ENCODE measurements at regions not wholly inside any gene's neighbourhood (a gene's known extent, or its start where the extent isn't known, plus 50 kb on each side); places are given as distances from the start of the nearest gene placed in this dataset.
"Not testable (repeated sequence)": the region's sequence is repeated elsewhere in the genome, so short reads cannot be mapped to it uniquely, and the experiment has no call there.

GRCh38 chr17:5770441-5771270 lies 186.3 kb upstream of the NLRP1 start:
- intact Hi-C loops (cut with DNase I) = no loop called here
- Histone ChIP-seq H3K4me1 (ENCODE audit: control insufficient read depth, insufficient read depth, low read length) (no peaks in the 10 kb centered on the region), H3K27me3 (ENCODE audit: control insufficient read depth, insufficient read depth) (no peaks in the 10 kb centered on the region), H3K9me3 (ENCODE audit: control insufficient read depth, low read length) (no peaks in the 10 kb centered on the region), H3K4me3 (ENCODE audit: low read length) (no peak overlapping the region), H3K27ac (ENCODE audit: low read length) (no peak overlapping the region)
- WGBS = 81% methylated on average over 16 of the region's 17 CpGs
- DNase-seq (no peak), ATAC-seq (no peak)

- H3K9me3 ChIP-seq (ENCODE audit: control insufficient read depth, low read length); H3K27me3 ChIP-seq (ENCODE audit: control insufficient read depth, insufficient read depth); H3K4me3 ChIP-seq (ENCODE audit: low read length); H3K4me1 ChIP-seq (ENCODE audit: control insufficient read depth, insufficient read depth, low read length); H3K27ac ChIP-seq (ENCODE audit: low read length); ATAC-seq; intact Hi-C loops (cut with DNase I): not testable (repeated sequence)
- peak in 1 of 3 donors; percentile 52 for DNase-seq
- WGBS = 97% methylated on average over 36 of the region's 36 CpGs
These were observed 186.9 kb upstream of the NLRP1 start for GRCh38 chr17:5771271-5771577.

GRCh38 chr17:5772017-5772416 lies 187.7 kb upstream of the NLRP1 start:
- H3K9me3 ChIP-seq (ENCODE audit: control insufficient read depth, low read length); ATAC-seq; H3K4me1 ChIP-seq (ENCODE audit: control insufficient read depth, insufficient read depth, low read length); H3K27me3 ChIP-seq (ENCODE audit: control insufficient read depth, insufficient read depth); H3K27ac ChIP-seq (ENCODE audit: low read length); DNase-seq; intact Hi-C loops (cut with DNase I); H3K4me3 ChIP-seq (ENCODE audit: low read length): not testable (repeated sequence)
- 70% methylated on average over 11 of the region's 11 CpGs for WGBS

GRCh38 chr17:5772720-5773119 lies 188.4 kb upstream of the NLRP1 start:
- Histone ChIP-seq H3K4me3 (ENCODE audit: low read length) (no peak overlapping the region), H3K9me3 (ENCODE audit: control insufficient read depth, low read length) (no peaks in the 10 kb centered on the region), H3K27ac (ENCODE audit: low read length) (no peak overlapping the region), H3K27me3 (ENCODE audit: control insufficient read depth, insufficient read depth) (no peaks in the 10 kb centered on the region), H3K4me1 (ENCODE audit: control insufficient read depth, insufficient read depth, low read length) (no peaks in the 10 kb centered on the region)
- 38% methylated on average over 13 of the region's 13 CpGs for WGBS
- intact Hi-C loops (cut with DNase I) = no loop called here
- ATAC-seq = peak; percentile 50 to 93
- DNase-seq = peak in 2 of 3 donors; percentile 41 to 59

GRCh38 chr17:5773816-5774360 lies 189.6 kb upstream of the NLRP1 start:
- H3K27me3 ChIP-seq (ENCODE audit: control insufficient read depth, insufficient read depth) = no peaks in the 10 kb centered on the region
- no peak for ATAC-seq
- intact Hi-C loops (cut with DNase I) = no loop called here
- no peaks in the 10 kb centered on the region for H3K9me3 ChIP-seq (ENCODE audit: control insufficient read depth, low read length)
- DNase-seq = no peak
- no peak overlapping the region for H3K4me3 ChIP-seq (ENCODE audit: low read length)
- 74% methylated on average over 7 of the region's 7 CpGs for WGBS
- no peaks in the 10 kb centered on the region for H3K4me1 ChIP-seq (ENCODE audit: control insufficient read depth, insufficient read depth, low read length)
- H3K27ac ChIP-seq (ENCODE audit: low read length) = no peak overlapping the region

GRCh38 chr17:5775098-5775497 lies 190.8 kb upstream of the NLRP1 start:
- Histone ChIP-seq H3K4me3 (ENCODE audit: low read length) (no peak overlapping the region), H3K4me1 (ENCODE audit: control insufficient read depth, insufficient read depth, low read length) (no peaks in the 10 kb centered on the region), H3K9me3 (ENCODE audit: control insufficient read depth, low read length) (no peaks in the 10 kb centered on the region), H3K27me3 (ENCODE audit: control insufficient read depth, insufficient read depth) (no peaks in the 10 kb centered on the region), H3K27ac (ENCODE audit: low read length) (no peak overlapping the region)
- 67% methylated on average over 8 of the region's 8 CpGs for WGBS
- no peak for ATAC-seq
- intact Hi-C loops (cut with DNase I) = no loop called here
- DNase-seq = no peak

GRCh38 chr17:5780476-5780875 lies 196.2 kb upstream of the NLRP1 start:
- no peak for DNase-seq
- H3K4me1 ChIP-seq (ENCODE audit: control insufficient read depth, insufficient read depth, low read length) = no peaks in the 10 kb centered on the region
- H3K9me3 ChIP-seq (ENCODE audit: control insufficient read depth, low read length) = peaks cover 4% of the 10 kb centered on the region
- ATAC-seq = no peak
- H3K4me3 ChIP-seq (ENCODE audit: low read length) = no peak overlapping the region
- intact Hi-C loops (cut with DNase I) = no loop called here
- H3K27me3 ChIP-seq (ENCODE audit: control insufficient read depth, insufficient read depth) = no peaks in the 10 kb centered on the region
- no peak overlapping the region for H3K27ac ChIP-seq (ENCODE audit: low read length)
- 76% methylated on average over 11 of the region's 11 CpGs for WGBS

GRCh38 chr17:5781236-5781927 lies 197.1 kb upstream of the NLRP1 start:
- Histone ChIP-seq H3K27ac (ENCODE audit: low read length) (no peak overlapping the region), H3K4me1 (ENCODE audit: control insufficient read depth, insufficient read depth, low read length) (no peaks in the 10 kb centered on the region), H3K9me3 (ENCODE audit: control insufficient read depth, low read length) (peaks cover 4% of the 10 kb centered on the region), H3K4me3 (ENCODE audit: low read length) (no peak overlapping the region), H3K27me3 (ENCODE audit: control insufficient read depth, insufficient read depth) (no peaks in the 10 kb centered on the region)
- intact Hi-C loops (cut with DNase I) = no loop called here
- 70% methylated on average over 13 of the region's 13 CpGs for WGBS
- no peak for DNase-seq
- no peak for ATAC-seq

- ATAC-seq (no peak), DNase-seq (no peak)
- Histone ChIP-seq H3K27me3 (ENCODE audit: control insufficient read depth, insufficient read depth) (no peaks in the 10 kb centered on the region), H3K4me1 (ENCODE audit: control insufficient read depth, insufficient read depth, low read length) (no peaks in the 10 kb centered on the region), H3K27ac (ENCODE audit: low read length) (no peak overlapping the region), H3K4me3 (ENCODE audit: low read length) (no peak overlapping the region), H3K9me3 (ENCODE audit: control insufficient read depth, low read length) (peaks cover 4% of the 10 kb centered on the region)
- WGBS = 87% methylated on average over 4 of the region's 4 CpGs
- intact Hi-C loops (cut with DNase I) = no loop called here
These were observed 199.0 kb upstream of the NLRP1 start for GRCh38 chr17:5783269-5783668.

GRCh38 chr17:5783851-5784250 lies 199.5 kb upstream of the NLRP1 start:
- intact Hi-C loops (cut with DNase I) = no loop called here
- DNase-seq = no peak
- H3K27me3 ChIP-seq (ENCODE audit: control insufficient read depth, insufficient read depth) = no peaks in the 10 kb centered on the region

GRCh38 chr17:5784791-5785190 lies 200.5 kb upstream of the NLRP1 start:
- no peak for ATAC-seq

More at GRCh38 chr17:5783851-5784250, 199.5 kb upstream of the NLRP1 start:
- H3K9me3 ChIP-seq (ENCODE audit: control insufficient read depth, low read length) = peaks cover 4% of the 10 kb centered on the region
- H3K4me1 ChIP-seq (ENCODE audit: control insufficient read depth, insufficient read depth, low read length) = no peaks in the 10 kb centered on the region
- ATAC-seq = no peak
- 51% methylated on average over 3 of the region's 3 CpGs for WGBS
- no peak overlapping the region for H3K4me3 ChIP-seq (ENCODE audit: low read length)
- H3K27ac ChIP-seq (ENCODE audit: low read length) = no peak overlapping the region

More at GRCh38 chr17:5784791-5785190, 200.5 kb upstream of the NLRP1 start:
- Histone ChIP-seq H3K27ac (ENCODE audit: low read length) (no peak overlapping the region), H3K4me3 (ENCODE audit: low read length) (no peak overlapping the region), H3K4me1 (ENCODE audit: control insufficient read depth, insufficient read depth, low read length) (no peaks in the 10 kb centered on the region), H3K9me3 (ENCODE audit: control insufficient read depth, low read length) (peaks cover 6% of the 10 kb centered on the region), H3K27me3 (ENCODE audit: control insufficient read depth, insufficient read depth) (no peaks in the 10 kb centered on the region)
- 88% methylated on average over 2 of the region's 2 CpGs for WGBS
- no peak for DNase-seq
- intact Hi-C loops (cut with DNase I) = no loop called here
